Mucosa of stomach (tissue), 1 donor: ENCODE measurements at regions not wholly inside any gene's neighbourhood (a gene's known extent, or its start where the extent isn't known, plus 50 kb on each side); places are given as distances from the start of the nearest gene placed in this dataset.
"Not testable (repeated sequence)": the region's sequence is repeated elsewhere in the genome, so short reads cannot be mapped to it uniquely, and the experiment has no call there.

Experiments used
- H3K27me3 ChIP-seq: one replicate; pipeline ENCODE4 v1.7.0; 2013; ENCODE audit warnings: mild to moderate bottlenecking, low read length; ENCODE audit not compliant: control insufficient read depth, insufficient read depth
- H3K36me3 ChIP-seq: one replicate; pipeline ENCODE4 v1.7.0; 2013; ENCODE audit warnings: low read length; ENCODE audit not compliant: control insufficient read depth, insufficient read depth
- H3K4me1 ChIP-seq: one replicate; pipeline ENCODE4 v1.7.0; 2013; ENCODE audit warnings: mild to moderate bottlenecking, low read length; ENCODE audit not compliant: control insufficient read depth, insufficient read depth
- H3K4me3 ChIP-seq: one replicate; pipeline ENCODE4 v1.7.0; 2013; ENCODE audit warnings: low read length
- H3K9ac ChIP-seq: one replicate; pipeline ENCODE4 v1.7.0; 2013; ENCODE audit warnings: mild to moderate bottlenecking, low read length, moderate library complexity
- H3K9me3 ChIP-seq: one replicate; pipeline ENCODE4 v1.7.0; 2013; ENCODE audit warnings: mild to moderate bottlenecking, low read length, moderate library complexity; ENCODE audit not compliant: control insufficient read depth
- donor health status: Pancreatic carcinoma.

DNA sequence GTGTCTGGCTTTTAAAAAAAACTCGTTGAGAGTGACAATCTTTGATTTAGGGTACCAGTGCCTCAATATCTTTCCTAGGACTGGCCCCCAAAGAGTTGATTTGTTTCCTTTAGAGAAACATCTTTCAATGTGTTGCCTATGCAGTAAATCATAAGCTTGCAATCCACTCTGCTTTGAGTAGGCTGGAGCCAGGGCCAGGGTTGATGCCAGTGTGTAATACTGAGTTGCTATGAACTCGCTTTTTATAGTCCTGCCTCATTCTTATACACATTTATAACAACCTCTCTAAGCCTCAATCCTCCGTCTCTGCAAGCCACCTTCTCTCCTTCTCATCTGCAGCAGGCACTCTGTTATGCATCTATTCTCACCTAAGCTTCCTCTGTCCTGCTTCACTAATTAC, 674.9 kb upstream of the POM121L12 start:
- H3K4me3 ChIP-seq, result no peak overlapping the region
- H3K9me3 ChIP-seq, result no peaks in the 10 kb centered on the region
- no peaks in the 10 kb centered on the region for H3K36me3 ChIP-seq
- no peaks in the 10 kb centered on the region for H3K4me1 ChIP-seq
- H3K27me3 ChIP-seq, result no peaks in the 10 kb centered on the region
- H3K9ac ChIP-seq, result no peak overlapping the region

DNA sequence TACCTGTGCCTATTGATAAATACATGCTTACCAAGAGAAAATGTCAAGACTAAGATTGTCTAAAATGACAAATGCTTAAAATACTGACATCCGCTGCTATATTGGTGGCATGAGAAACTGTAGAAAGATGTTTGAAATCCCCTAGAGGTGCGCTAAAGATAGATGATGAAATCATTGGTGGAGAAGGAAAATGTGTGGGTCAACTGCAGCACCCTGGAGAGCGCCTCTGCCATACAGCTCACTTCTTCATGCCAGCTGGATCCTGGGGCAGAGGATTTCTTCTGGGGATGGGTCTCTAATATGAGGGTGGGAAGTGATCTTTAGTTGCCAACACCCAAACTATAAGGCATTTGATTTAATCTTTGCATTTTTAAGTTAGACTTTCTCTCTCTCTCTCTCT, 680.4 kb upstream of the POM121L12 start:
- H3K4me1 ChIP-seq, result no peaks in the 10 kb centered on the region
- H3K27me3 ChIP-seq, result no peaks in the 10 kb centered on the region
- no peak overlapping the region for H3K4me3 ChIP-seq
- no peaks in the 10 kb centered on the region for H3K36me3 ChIP-seq
- H3K9ac ChIP-seq, result no peak overlapping the region
- H3K9me3 ChIP-seq, result no peaks in the 10 kb centered on the region

- H3K9ac ChIP-seq, result no peak overlapping the region
- no peaks in the 10 kb centered on the region for H3K27me3 ChIP-seq
- no peaks in the 10 kb centered on the region for H3K4me1 ChIP-seq
- H3K4me3 ChIP-seq, result no peak overlapping the region
- H3K9me3 ChIP-seq, result no peaks in the 10 kb centered on the region
- no peaks in the 10 kb centered on the region for H3K36me3 ChIP-seq
Measured at GRCh38 chr7:52352013-52352981, 683.1 kb upstream of the POM121L12 start.

GRCh38 chr7:52344015-52344414, 691.4 kb upstream of the POM121L12 start:
- Histone ChIP-seq H3K27me3 (no peaks in the 10 kb centered on the region), H3K9ac (no peak overlapping the region), H3K9me3 (no peaks in the 10 kb centered on the region), H3K4me3 (no peak overlapping the region), H3K36me3 (no peaks in the 10 kb centered on the region), H3K4me1 (no peaks in the 10 kb centered on the region)

DNA sequence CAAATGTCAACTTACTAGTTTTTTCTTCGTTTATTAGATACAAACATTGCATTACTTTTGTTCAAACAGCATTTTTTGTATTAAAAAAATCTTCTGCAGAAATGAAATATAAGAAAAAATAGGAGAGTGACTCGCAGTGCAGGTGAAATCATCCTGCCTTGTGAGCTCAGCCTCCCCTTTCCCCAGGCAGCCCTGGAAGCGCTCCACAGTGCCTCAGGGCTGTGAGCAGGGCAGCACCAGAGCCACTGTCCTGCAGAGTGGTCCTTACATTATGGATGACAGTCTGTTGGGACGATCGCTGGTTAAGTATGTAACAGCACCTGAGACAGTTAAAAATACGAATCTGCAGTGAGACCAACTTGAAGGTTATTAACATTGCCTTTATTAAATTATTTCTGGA, 695.4 kb upstream of the POM121L12 start:
- Histone ChIP-seq H3K9me3 (no peaks in the 10 kb centered on the region), H3K4me3 (no peak overlapping the region)

GRCh38 chr7:52328328-52328727, 707.1 kb upstream of the POM121L12 start:
- not testable (repeated sequence) for H3K4me3 ChIP-seq, H3K9ac ChIP-seq, H3K9me3 ChIP-seq, H3K36me3 ChIP-seq, H3K4me1 ChIP-seq, H3K27me3 ChIP-seq

More for the DNA sequence above, 695.4 kb upstream of the POM121L12 start:
- no peaks in the 10 kb centered on the region for H3K4me1 ChIP-seq
- H3K27me3 ChIP-seq, result no peaks in the 10 kb centered on the region
- no peak overlapping the region for H3K9ac ChIP-seq
- no peaks in the 10 kb centered on the region for H3K36me3 ChIP-seq

DNA sequence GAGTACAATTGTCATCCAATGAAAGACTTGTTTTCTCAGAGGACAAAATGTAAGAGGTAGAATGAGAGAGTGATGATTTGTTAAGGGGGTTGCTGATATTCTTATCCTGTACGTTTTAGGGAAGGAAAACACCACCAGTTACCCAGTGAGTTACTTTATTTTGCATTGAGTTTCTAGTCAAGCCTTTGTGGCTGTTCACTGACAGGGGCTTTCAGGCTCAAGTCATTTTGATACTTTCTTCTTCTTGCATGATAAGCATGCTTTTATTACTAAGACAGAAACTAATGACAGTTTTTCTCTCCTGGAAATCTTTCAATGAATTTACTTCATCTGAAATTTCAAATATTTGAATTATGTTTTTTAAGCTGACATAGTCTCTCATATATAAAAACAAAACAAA, 710.2 kb upstream of the POM121L12 start:
- no peaks in the 10 kb centered on the region for H3K4me1 ChIP-seq
- no peaks in the 10 kb centered on the region for H3K36me3 ChIP-seq

GRCh38 chr7:52323202-52323746, 712.2 kb upstream of the POM121L12 start:
- no peaks in the 10 kb centered on the region for H3K9me3 ChIP-seq
- H3K4me1 ChIP-seq, result no peaks in the 10 kb centered on the region
- no peak overlapping the region for H3K4me3 ChIP-seq
- H3K9ac ChIP-seq, result no peak overlapping the region
- no peaks in the 10 kb centered on the region for H3K27me3 ChIP-seq
- H3K36me3 ChIP-seq, result no peaks in the 10 kb centered on the region

More for the DNA sequence above, 710.2 kb upstream of the POM121L12 start:
- no peaks in the 10 kb centered on the region for H3K27me3 ChIP-seq
- H3K4me3 ChIP-seq, result no peak overlapping the region
- H3K9ac ChIP-seq, result no peak overlapping the region
- no peaks in the 10 kb centered on the region for H3K9me3 ChIP-seq

DNA sequence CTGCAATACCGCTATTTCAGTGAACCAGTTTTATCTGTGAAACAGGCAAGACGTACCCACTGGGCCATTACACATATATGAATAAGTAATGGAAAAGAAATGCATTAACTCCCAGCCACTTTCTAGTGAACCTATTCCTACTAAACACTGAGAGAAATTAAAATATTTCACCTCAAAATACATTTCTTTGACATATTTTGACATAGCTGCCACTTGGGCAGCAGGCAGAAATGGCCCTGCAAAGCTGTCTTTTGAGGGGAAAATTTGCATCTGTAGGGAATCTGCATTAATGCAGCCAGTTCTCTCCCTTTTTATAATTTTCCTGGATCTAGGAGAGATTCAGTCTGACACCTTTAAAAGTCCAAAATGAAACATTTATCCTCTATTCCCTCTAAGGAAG, 714.8 kb upstream of the POM121L12 start:
- H3K9ac ChIP-seq, result no peak overlapping the region
- H3K9me3 ChIP-seq, result no peaks in the 10 kb centered on the region
- no peaks in the 10 kb centered on the region for H3K36me3 ChIP-seq
- no peaks in the 10 kb centered on the region for H3K27me3 ChIP-seq
- no peak overlapping the region for H3K4me3 ChIP-seq
- no peaks in the 10 kb centered on the region for H3K4me1 ChIP-seq

- no peaks in the 10 kb centered on the region for H3K36me3 ChIP-seq
- H3K4me1 ChIP-seq, result no peaks in the 10 kb centered on the region
- H3K9ac ChIP-seq, result no peak overlapping the region
Measured at GRCh38 chr7:52317921-52318320, 717.5 kb upstream of the POM121L12 start.

GRCh38 chr7:52311886-52312285, 723.5 kb upstream of the POM121L12 start:
- no peaks in the 10 kb centered on the region for H3K36me3 ChIP-seq
- H3K27me3 ChIP-seq, result no peaks in the 10 kb centered on the region
- H3K4me1 ChIP-seq, result no peaks in the 10 kb centered on the region
- H3K9ac ChIP-seq, result no peak overlapping the region
- no peaks in the 10 kb centered on the region for H3K9me3 ChIP-seq
- no peak overlapping the region for H3K4me3 ChIP-seq

More at GRCh38 chr7:52317921-52318320, 717.5 kb upstream of the POM121L12 start:
- no peak overlapping the region for H3K4me3 ChIP-seq
- H3K27me3 ChIP-seq, result no peaks in the 10 kb centered on the region
- H3K9me3 ChIP-seq, result no peaks in the 10 kb centered on the region

DNA sequence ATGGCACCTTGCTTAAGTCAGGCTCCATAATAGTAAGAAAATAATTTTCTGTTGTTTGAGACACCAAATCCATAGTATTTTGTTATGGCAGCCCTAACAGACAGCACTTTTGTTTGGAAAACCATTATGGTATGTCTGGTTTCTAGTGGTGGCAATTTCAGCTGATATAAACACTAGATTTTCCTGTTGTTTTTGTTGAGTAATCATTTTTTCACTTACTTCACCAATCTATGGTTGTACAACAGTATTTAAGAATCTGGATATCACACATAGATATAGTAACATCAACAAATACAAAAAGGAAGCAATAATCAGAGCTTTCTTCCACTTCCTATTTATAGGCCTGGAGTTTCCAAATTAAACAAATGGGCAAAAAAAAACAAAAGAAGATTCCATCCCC, 725.8 kb upstream of the POM121L12 start:
- Histone ChIP-seq H3K9ac (no peak overlapping the region), H3K36me3 (no peaks in the 10 kb centered on the region)

More for the DNA sequence above, 725.8 kb upstream of the POM121L12 start:
- no peaks in the 10 kb centered on the region for H3K27me3 ChIP-seq
- no peaks in the 10 kb centered on the region for H3K9me3 ChIP-seq
- no peak overlapping the region for H3K4me3 ChIP-seq
- H3K4me1 ChIP-seq, result no peaks in the 10 kb centered on the region
